ENCODE measurements at regions not wholly inside any gene's neighbourhood (a gene's known extent, or its start where the extent isn't known, plus 50 kb on each side); places are given as distances from the start of the nearest gene placed in this dataset.

DNA sequence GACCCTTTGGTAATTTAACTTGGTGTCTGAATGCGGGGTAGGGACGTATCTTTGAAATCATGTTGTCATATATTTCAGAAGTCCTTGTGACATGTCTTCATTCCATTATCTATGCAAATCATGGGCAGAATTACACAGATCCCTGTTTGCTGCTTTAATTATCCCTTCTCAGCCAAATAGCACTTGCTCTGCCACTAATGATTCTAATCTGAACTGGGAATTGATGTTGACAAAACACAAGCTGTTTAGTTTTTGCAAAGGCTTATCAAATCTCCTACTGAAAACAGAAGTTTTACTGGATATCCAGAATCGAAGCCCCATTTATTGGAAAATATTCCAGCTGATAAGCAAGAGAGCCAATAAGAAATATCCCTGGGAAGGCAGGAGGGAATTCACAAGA lies 205.9 kb upstream of the COX10 start:
- no peak for TF ChIP-seq POLR2AphosphoS5 (IDR thresholded peaks at IDR 0.05)
- no peak for TF ChIP-seq EP300 (IDR thresholded peaks at IDR 0.05)
- TF ChIP-seq, protein P1, sequence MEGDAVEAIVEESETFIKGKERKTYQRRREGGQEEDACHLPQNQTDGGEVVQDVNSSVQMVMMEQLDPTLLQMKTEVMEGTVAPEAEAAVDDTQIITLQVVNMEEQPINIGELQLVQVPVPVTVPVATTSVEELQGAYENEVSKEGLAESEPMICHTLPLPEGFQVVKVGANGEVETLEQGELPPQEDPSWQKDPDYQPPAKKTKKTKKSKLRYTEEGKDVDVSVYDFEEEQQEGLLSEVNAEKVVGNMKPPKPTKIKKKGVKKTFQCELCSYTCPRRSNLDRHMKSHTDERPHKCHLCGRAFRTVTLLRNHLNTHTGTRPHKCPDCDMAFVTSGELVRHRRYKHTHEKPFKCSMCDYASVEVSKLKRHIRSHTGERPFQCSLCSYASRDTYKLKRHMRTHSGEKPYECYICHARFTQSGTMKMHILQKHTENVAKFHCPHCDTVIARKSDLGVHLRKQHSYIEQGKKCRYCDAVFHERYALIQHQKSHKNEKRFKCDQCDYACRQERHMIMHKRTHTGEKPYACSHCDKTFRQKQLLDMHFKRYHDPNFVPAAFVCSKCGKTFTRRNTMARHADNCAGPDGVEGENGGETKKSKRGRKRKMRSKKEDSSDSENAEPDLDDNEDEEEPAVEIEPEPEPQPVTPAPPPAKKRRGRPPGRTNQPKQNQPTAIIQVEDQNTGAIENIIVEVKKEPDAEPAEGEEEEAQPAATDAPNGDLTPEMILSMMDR (IDR thresholded peaks at IDR 0.05), result no peak

Data from esophagus muscularis mucosa (tissue), 4 donors.